Natural killer cell treated with Interleukin-12 subunit alpha and Interleukin-12 subunit beta and Interleukin-15 and Interleukin-18, amount 100 ng/mL, for 72 hours (primary cell): ENCODE measurements at regions not wholly inside any gene's neighbourhood (a gene's known extent, or its start where the extent isn't known, plus 50 kb on each side); places are given as distances from the start of the nearest gene placed in this dataset.

ENCODE experiments used
- ATAC-seq, 2 donors: fragments of 150-1000 bp; cut with Tn5 transposase in 1 of 2; sonication (Bioruptor Pico), chemical (Tn5 transposase) in 1 of 2; 2 replicates each; pipeline ENCODE4 v1.10.0; 2021
- DNase-seq: peaks from one replicate; pipeline ENCODE4 v3.0.0; 2022; ENCODE audit warnings: low spot score
- H3K27ac Mint-ChIP-seq, 2 donors: 1 replicate in 1 of 2; 2 replicates in 1 of 2; pipeline ENCODE4 v1.8.0; 2022; ENCODE audit warnings: mixed read lengths in 2 of 2, mild to moderate bottlenecking in 1 of 2, moderate library complexity in 1 of 2
- H3K27me3 Mint-ChIP-seq, 2 donors: 1 replicate in 1 of 2; 2 replicates in 1 of 2; pipeline ENCODE4 v1.8.0; 2022; ENCODE audit warnings: mixed read lengths in 2 of 2
- H3K36me3 Mint-ChIP-seq: one replicate; pipeline ENCODE4 v1.8.0; 2022; ENCODE audit warnings: mixed read lengths
- H3K4me1 Mint-ChIP-seq, 2 donors: 1 replicate in 1 of 2; 2 replicates in 1 of 2; pipeline ENCODE4 v1.8.0; 2022; ENCODE audit warnings: low read depth in 2 of 2, mixed read lengths in 2 of 2, mild to moderate bottlenecking in 1 of 2
- H3K4me3 Mint-ChIP-seq: one replicate; pipeline ENCODE4 v1.8.0; 2022; ENCODE audit warnings: mixed read lengths
- H3K9me3 Mint-ChIP-seq: 2 replicates; pipeline ENCODE4 v1.8.0; 2022; ENCODE audit warnings: mixed read lengths

- no peaks in the 10 kb centered on the region for H3K36me3 Mint-ChIP-seq
- H3K9me3 Mint-ChIP-seq: no peaks in the 10 kb centered on the region
- peaks cover 11 to 22% of the 10 kb centered on the region in 2 donors for H3K27me3 Mint-ChIP-seq
- DNase-seq (no peak), ATAC-seq (no peak)
- H3K4me1 Mint-ChIP-seq: no peaks in the 10 kb centered on the region
- H3K27ac Mint-ChIP-seq: no peak overlapping the region
- no peak overlapping the region for H3K4me3 Mint-ChIP-seq
Measured at GRCh38 chr15:92224843-92225242, 168.8 kb upstream of the ST8SIA2 start.

GRCh38 chr15:92226020-92226612, 167.6 kb upstream of the ST8SIA2 start:
- Mint-ChIP-seq H3K9me3 (no peaks in the 10 kb centered on the region), H3K4me3 (no peak overlapping the region), H3K27me3 (peaks cover 9 to 30% of the 10 kb centered on the region in 2 donors), H3K4me1 (no peaks in the 10 kb centered on the region), H3K27ac (no peak overlapping the region), H3K36me3 (no peaks in the 10 kb centered on the region)
- ATAC-seq: peak in 1 of 2 donors; percentile 28
- DNase-seq: no peak

GRCh38 chr15:92228830-92229229, 164.9 kb upstream of the ST8SIA2 start:
- Mint-ChIP-seq H3K36me3 (peaks cover 2% of the 10 kb centered on the region), H3K27ac (no peak overlapping the region), H3K9me3 (no peaks in the 10 kb centered on the region), H3K4me3 (no peak overlapping the region), H3K4me1 (no peaks in the 10 kb centered on the region), H3K27me3 (peaks cover 16 to 47% of the 10 kb centered on the region in 2 donors)
- ATAC-seq: no peak
- DNase-seq: no peak

- Mint-ChIP-seq H3K4me3 (no peak overlapping the region), H3K4me1 (no peaks in the 10 kb centered on the region), H3K27ac (no peak overlapping the region), H3K36me3 (peaks cover 14% of the 10 kb centered on the region), H3K27me3 (peaks cover 23 to 51% of the 10 kb centered on the region in 2 donors), H3K9me3 (no peaks in the 10 kb centered on the region)
- no peak for DNase-seq
- no peak for ATAC-seq
Measured at GRCh38 chr15:92231461-92231860, 162.2 kb upstream of the ST8SIA2 start.

GRCh38 chr15:92232317-92232716, 161.4 kb upstream of the ST8SIA2 start:
- Mint-ChIP-seq H3K27me3 (peaks cover 31 to 59% of the 10 kb centered on the region in 2 donors), H3K27ac (no peak overlapping the region)

GRCh38 chr15:92232876-92233275, 160.8 kb upstream of the ST8SIA2 start:
- Mint-ChIP-seq H3K36me3 (peaks cover 14% of the 10 kb centered on the region), H3K9me3 (no peaks in the 10 kb centered on the region), H3K4me1 (no peaks in the 10 kb centered on the region), H3K27me3 (peaks cover 34 to 63% of the 10 kb centered on the region in 2 donors), H3K27ac (no peak overlapping the region), H3K4me3 (no peak overlapping the region)
- DNase-seq (no peak), ATAC-seq (peak in 1 of 2 donors; percentile 57)

More at GRCh38 chr15:92232317-92232716, 161.4 kb upstream of the ST8SIA2 start:
- no peaks in the 10 kb centered on the region for H3K9me3 Mint-ChIP-seq
- H3K4me1 Mint-ChIP-seq: no peaks in the 10 kb centered on the region
- ATAC-seq (no peak), DNase-seq (no peak)
- H3K36me3 Mint-ChIP-seq: peaks cover 14% of the 10 kb centered on the region
- H3K4me3 Mint-ChIP-seq: no peak overlapping the region

- DNase-seq (no peak), ATAC-seq (no peak)
- peaks cover 31 to 47% of the 10 kb centered on the region in 2 donors for H3K27me3 Mint-ChIP-seq
Measured at GRCh38 chr15:92243227-92243626, 150.5 kb upstream of the ST8SIA2 start.

GRCh38 chr15:92244703-92245102, 149.0 kb upstream of the ST8SIA2 start:
- Mint-ChIP-seq H3K9me3 (no peaks in the 10 kb centered on the region), H3K4me1 (no peaks in the 10 kb centered on the region), H3K27me3 (peaks cover 24 to 43% of the 10 kb centered on the region in 2 donors), H3K27ac (no peak overlapping the region), H3K4me3 (no peak overlapping the region), H3K36me3 (no peaks in the 10 kb centered on the region)
- no peak for DNase-seq
- ATAC-seq: no peak

More at GRCh38 chr15:92243227-92243626, 150.5 kb upstream of the ST8SIA2 start:
- peaks cover 9% of the 10 kb centered on the region for H3K36me3 Mint-ChIP-seq
- H3K4me1 Mint-ChIP-seq: no peaks in the 10 kb centered on the region
- peaks cover 4% of the 10 kb centered on the region for H3K9me3 Mint-ChIP-seq
- no peak overlapping the region for H3K4me3 Mint-ChIP-seq
- no peak overlapping the region for H3K27ac Mint-ChIP-seq

GRCh38 chr15:92247649-92248242, 145.9 kb upstream of the ST8SIA2 start:
- H3K4me1 Mint-ChIP-seq: no peaks in the 10 kb centered on the region
- no peaks in the 10 kb centered on the region for H3K36me3 Mint-ChIP-seq
- ATAC-seq (no peak), DNase-seq (no peak)
- no peak overlapping the region for H3K27ac Mint-ChIP-seq
- no peaks in the 10 kb centered on the region for H3K9me3 Mint-ChIP-seq
- no peak overlapping the region for H3K4me3 Mint-ChIP-seq
- H3K27me3 Mint-ChIP-seq: peaks cover 21 to 38% of the 10 kb centered on the region in 2 donors

- peaks cover 31 to 46% of the 10 kb centered on the region in 2 donors for H3K27me3 Mint-ChIP-seq
- H3K36me3 Mint-ChIP-seq: no peaks in the 10 kb centered on the region
- no peak overlapping the region for H3K4me3 Mint-ChIP-seq
- H3K9me3 Mint-ChIP-seq: no peaks in the 10 kb centered on the region
- DNase-seq (no peak), ATAC-seq (no peak)
- H3K27ac Mint-ChIP-seq: no peak overlapping the region
- no peaks in the 10 kb centered on the region for H3K4me1 Mint-ChIP-seq
Measured at GRCh38 chr15:92266796-92267685, 126.6 kb upstream of the ST8SIA2 start.

GRCh38 chr15:92268900-92269299, 124.8 kb upstream of the ST8SIA2 start:
- Mint-ChIP-seq H3K4me3 (no peak overlapping the region), H3K4me1 (no peaks in the 10 kb centered on the region), H3K9me3 (no peaks in the 10 kb centered on the region), H3K27me3 (peaks cover 33 to 49% of the 10 kb centered on the region in 2 donors), H3K27ac (no peak overlapping the region), H3K36me3 (no peaks in the 10 kb centered on the region)
- no peak for ATAC-seq
- DNase-seq: no peak

GRCh38 chr15:92271179-92271578, 122.5 kb upstream of the ST8SIA2 start:
- no peak for ATAC-seq
- Mint-ChIP-seq H3K4me1 (no peaks in the 10 kb centered on the region), H3K27me3 (peaks cover 26 to 42% of the 10 kb centered on the region in 2 donors), H3K9me3 (no peaks in the 10 kb centered on the region), H3K27ac (no peak overlapping the region), H3K4me3 (no peak overlapping the region), H3K36me3 (no peaks in the 10 kb centered on the region)
- DNase-seq: no peak

GRCh38 chr15:92272106-92272505, 121.6 kb upstream of the ST8SIA2 start:
- ATAC-seq (no peak), DNase-seq (no peak)
- no peaks in the 10 kb centered on the region for H3K36me3 Mint-ChIP-seq
- H3K4me3 Mint-ChIP-seq: no peak overlapping the region
- H3K9me3 Mint-ChIP-seq: no peaks in the 10 kb centered on the region
- H3K27me3 Mint-ChIP-seq: peaks cover 26 to 45% of the 10 kb centered on the region in 2 donors
- no peak overlapping the region for H3K27ac Mint-ChIP-seq
- no peaks in the 10 kb centered on the region for H3K4me1 Mint-ChIP-seq

- DNase-seq: no peak
- Mint-ChIP-seq H3K4me1 (no peaks in the 10 kb centered on the region), H3K36me3 (no peaks in the 10 kb centered on the region), H3K9me3 (no peaks in the 10 kb centered on the region), H3K27me3 (peaks cover 28 to 52% of the 10 kb centered on the region in 2 donors), H3K27ac (no peak overlapping the region), H3K4me3 (no peak overlapping the region)
- no peak for ATAC-seq
Measured at GRCh38 chr15:92273286-92273685, 120.4 kb upstream of the ST8SIA2 start.
